HCT116 (cell line): ENCODE measurements at regions not wholly inside any gene's neighbourhood (a gene's known extent, or its start where the extent isn't known, plus 50 kb on each side); places are given as distances from the start of the nearest gene placed in this dataset.

Experiments
- ATAC-seq: fragments of 200-7000 bp; cut with Tn5 transposase; 2 replicates; pipeline ENCODE4 v1.9.1; 2020; ENCODE audit warnings: mild to moderate bottlenecking, moderate library complexity
- BruUV-seq: library from RNA; stranded (reverse); fragments of 400-500 nt; replicated peaks from 2 replicates; lab custom pipeline; 2021; lab: Mats Ljungman, UMichigan
- CTCF ChIA-PET: fragments of 300-600 bp; sonication (Branson Sonifier 250); formaldehyde crosslinking; loops from one replicate; lab custom pipeline; 2021; ENCODE audit warnings: antibody characterized with exemption; lab: Charles Lee
- POLR2A ChIA-PET: fragments of 300-600, 350-600 bp; sonication (Branson Sonifier 250); formaldehyde crosslinking; loops from one replicate; lab custom pipeline; 2021; ENCODE audit warnings: antibody characterized with exemption; lab: Charles Lee
- RAD21 ChIA-PET, 2 experiments: fragments of 300-600 bp; sonication (Branson Sonifier 250); formaldehyde crosslinking; loops; one replicate each; lab custom pipeline; 2023; ENCODE audit warnings: low total read pairs in 2 of 2; ENCODE audit not compliant: uncharacterized antibody in 2 of 2, unreplicated experiment in 2 of 2, low non-redundant PET in 1 of 2; lab: Charles Lee
- DNase-seq: peaks from one replicate; pipeline ENCODE4 v3.0.0-alpha.2; 2010; ENCODE audit warnings: low read depth, low spot score
- H2AFZ ChIP-seq: fragments of 200-600 bp; shearing (Covaris generic), sonication (generic); 2 replicates; pipeline ENCODE4 v1.6.1; 2017; ENCODE audit warnings: low read depth, mixed run types, mixed read lengths, antibody characterized with exemption, low read length; ENCODE audit not compliant: poor library complexity, severe bottlenecking
- H3K27ac ChIP-seq: 2 replicates; pipeline ENCODE4 v1.5.1; 2012; ENCODE audit warnings: low read depth, low read length
- H3K27me3 ChIP-seq: fragments of 200-600 bp; sonication (generic); 2 replicates; pipeline ENCODE4 v1.6.1; 2016; ENCODE audit warnings: mixed run types, low read length, mixed read lengths; ENCODE audit not compliant: insufficient read depth
- H3K36me3 ChIP-seq, 2 experiments: fragments of 200-500 bp in 1 of 2; fragments of 200-600 bp in 1 of 2; sonication (Bioruptor generic) in 1 of 2; sonication (generic) in 1 of 2; 2 replicates each; pipeline versions ENCODE4 v1.5.1 to v1.6.1; 2014 to 2016; ENCODE audit warnings: low read length in 2 of 2, inconsistent platforms in 1 of 2, mixed read lengths in 1 of 2, mixed run types in 1 of 2; ENCODE audit not compliant: insufficient read depth in 2 of 2, control insufficient read depth in 1 of 2
- H3K4me1 ChIP-seq, 2 experiments: fragments of 200-600 bp in 1 of 2; sonication (generic) in 1 of 2; 2 replicates each; pipeline versions ENCODE4 v1.5.1 to v1.6.1; 2012 to 2017; ENCODE audit warnings: low read length in 2 of 2, inconsistent platforms in 1 of 2, mild to moderate bottlenecking in 1 of 2, mixed read lengths in 1 of 2, mixed run types in 1 of 2, moderate library complexity in 1 of 2; ENCODE audit not compliant: insufficient read depth in 2 of 2, control insufficient read depth in 1 of 2
- H3K4me2 ChIP-seq: fragments of 200-600 bp; sonication (generic); 2 replicates; pipeline ENCODE4 v1.6.1; 2017; ENCODE audit warnings: mixed run types, low read length, mixed read lengths
- H3K4me3 ChIP-seq, 2 experiments: fragments of 200-600 bp in 1 of 2; sonication (generic) in 1 of 2; replicated peaks in 1 of 2; 2 replicates each; pipeline ENCODE4 v1.5.1; 2011 to 2016; ENCODE audit warnings: low read length in 2 of 2, control low read depth in 1 of 2, low read depth in 1 of 2, mild to moderate bottlenecking in 1 of 2, mixed read lengths in 1 of 2, mixed run types in 1 of 2
- H3K79me2 ChIP-seq: fragments of 200-600 bp; sonication (generic); 2 replicates; pipeline ENCODE4 v1.6.1; 2017; ENCODE audit warnings: mild to moderate bottlenecking, mixed run types, low read length, moderate library complexity, mixed read lengths; ENCODE audit not compliant: insufficient read depth
- H3K9ac ChIP-seq: fragments of 200-600 bp; sonication (generic); 2 replicates; pipeline ENCODE4 v1.6.1; 2016; ENCODE audit warnings: low read length, mixed read lengths
- H3K9me2 ChIP-seq: fragments of 200-600 bp; sonication (generic), shearing (Covaris generic); 2 replicates; pipeline ENCODE4 v1.6.1; 2017; ENCODE audit warnings: mixed run types, mild to moderate bottlenecking, moderate library complexity; ENCODE audit not compliant: insufficient read depth
- H3K9me3 ChIP-seq, 2 experiments: fragments of 200-500 bp in 1 of 2; fragments of 200-600 bp in 1 of 2; sonication (Bioruptor generic) in 1 of 2; sonication (generic) in 1 of 2; 2 replicates each; pipeline ENCODE4 v1.6.1; 2014 to 2017; ENCODE audit warnings: low read length in 2 of 2, mixed read lengths in 2 of 2, inconsistent platforms in 1 of 2, low read depth in 1 of 2, mild to moderate bottlenecking in 1 of 2, mixed run types in 1 of 2, moderate library complexity in 1 of 2; ENCODE audit not compliant: control insufficient read depth in 1 of 2, insufficient read depth in 1 of 2
- H4K20me1 ChIP-seq: fragments of 200-600 bp; sonication (generic), shearing (Covaris generic); 2 replicates; pipeline ENCODE4 v1.6.1; 2017; ENCODE audit warnings: mixed run types, mild to moderate bottlenecking, moderate library complexity; ENCODE audit not compliant: insufficient read depth
- ATF3 ChIP-seq: IDR thresholded peaks from 2 replicates; pipeline ENCODE4 v1.6.1; 2012
- CBX3 ChIP-seq: IDR thresholded peaks from 2 replicates; pipeline ENCODE4 v1.6.1; 2012; ENCODE audit warnings: low read depth
- CEBPB ChIP-seq: IDR thresholded peaks from 2 replicates; pipeline ENCODE4 v1.6.1; 2012; ENCODE audit warnings: low read depth
- EZH2 ChIP-seq: fragments of 200-600 bp; sonication (generic); IDR thresholded peaks from 2 replicates; pipeline ENCODE4 v1.6.1; 2017; ENCODE audit warnings: antibody characterized with exemption, mixed run types
- FOSL1 ChIP-seq: IDR thresholded peaks from 2 replicates; pipeline ENCODE4 v1.6.1; 2012; ENCODE audit warnings: low read depth
- JUND ChIP-seq: IDR thresholded peaks from 2 replicates; pipeline ENCODE4 v1.6.1; 2012
- POLR2A ChIP-seq: IDR thresholded peaks from 2 replicates; pipeline ENCODE4 v1.7.0; 2011; ENCODE audit warnings: borderline replicate concordance; ENCODE audit not compliant: insufficient read depth, insufficient read length; ENCODE audit errors: extremely low read depth
- RAD21 ChIP-seq: IDR thresholded peaks from 2 replicates; pipeline ENCODE4 v1.6.1; 2012; ENCODE audit warnings: low read depth, mild to moderate bottlenecking
- SIN3A ChIP-seq: IDR thresholded peaks from 2 replicates; pipeline ENCODE4 v1.6.1; 2012; ENCODE audit warnings: low read depth
- TCF7L2 ChIP-seq: IDR thresholded peaks from 2 replicates; pipeline ENCODE4 v1.7.0; 2011; ENCODE audit warnings: borderline replicate concordance, inconsistent platforms; ENCODE audit not compliant: insufficient read depth, insufficient read length; ENCODE audit errors: extremely low read depth
- ZFX ChIP-seq: fragments of 450-650 bp; IDR thresholded peaks from 2 replicates; pipeline ENCODE4 v1.6.1; 2017
- intact Hi-C: fragments of 100-400 bp; cut with micrococcal nuclease; formaldehyde crosslinking; loops from 2 replicates; pipeline ENCODE4 v1.10.0; 2022
- TF ChIP-seq, protein P1 (sequence below): IDR thresholded peaks from 2 replicates; pipeline ENCODE4 v1.6.1; 2011; ENCODE audit warnings: mild to moderate bottlenecking, low read length, moderate library complexity; ENCODE audit not compliant: insufficient replicate concordance; ENCODE audit errors: extremely low read depth
- TF ChIP-seq, protein P2 (sequence below): IDR thresholded peaks from 2 replicates; pipeline ENCODE4 v1.6.1; 2012
- TF ChIP-seq, protein P3 (sequence below), 3 experiments: fragments of 200-600 bp in 1 of 3; sonication (generic) in 1 of 3; IDR thresholded peaks in 2 of 3; conservative IDR thresholded peaks in 1 of 3; 2 replicates each; pipeline ENCODE4 v1.5.1; 2012 to 2017; ENCODE audit warnings: low read depth in 2 of 3, low read length in 2 of 3, antibody characterized with exemption in 1 of 3, borderline replicate concordance in 1 of 3, control low read depth in 1 of 3, mild to moderate bottlenecking in 1 of 3, mixed read lengths in 1 of 3, mixed run types in 1 of 3, moderate library complexity in 1 of 3; ENCODE audit not compliant: insufficient read depth in 1 of 3

- no peak overlapping the region for H3K9ac ChIP-seq
- CTCF ChIA-PET, result no interaction called here
- peaks cover 50% of the 10 kb centered on the region for H3K27me3 ChIP-seq
- POLR2A ChIA-PET, result no interaction called here
- H3K79me2 ChIP-seq, result no peaks in the 10 kb centered on the region
- RAD21 ChIA-PET, result no interaction called here
- H3K4me3 ChIP-seq, result no peak overlapping the region
- no peaks in the 10 kb centered on the region for H3K36me3 ChIP-seq
- no TSS peak for BruUV-seq
- intact Hi-C loops, result no loop called here
- H3K4me2 ChIP-seq, result no peak overlapping the region
- no peak overlapping the region for H3K27ac ChIP-seq
- H3K9me2 ChIP-seq, result no peaks in the 10 kb centered on the region
- H3K9me3 ChIP-seq, result no peaks in the 10 kb centered on the region
- TF ChIP-seq EZH2 (no peak), JUND (no peak), SIN3A (no peak), RAD21 (no peak), TCF7L2 (no peak), CBX3 (no peak), FOSL1 (no peak), ZFX (no peak), CEBPB (no peak), POLR2A (no peak), ATF3 (no peak)
- TF ChIP-seq, protein P1, sequence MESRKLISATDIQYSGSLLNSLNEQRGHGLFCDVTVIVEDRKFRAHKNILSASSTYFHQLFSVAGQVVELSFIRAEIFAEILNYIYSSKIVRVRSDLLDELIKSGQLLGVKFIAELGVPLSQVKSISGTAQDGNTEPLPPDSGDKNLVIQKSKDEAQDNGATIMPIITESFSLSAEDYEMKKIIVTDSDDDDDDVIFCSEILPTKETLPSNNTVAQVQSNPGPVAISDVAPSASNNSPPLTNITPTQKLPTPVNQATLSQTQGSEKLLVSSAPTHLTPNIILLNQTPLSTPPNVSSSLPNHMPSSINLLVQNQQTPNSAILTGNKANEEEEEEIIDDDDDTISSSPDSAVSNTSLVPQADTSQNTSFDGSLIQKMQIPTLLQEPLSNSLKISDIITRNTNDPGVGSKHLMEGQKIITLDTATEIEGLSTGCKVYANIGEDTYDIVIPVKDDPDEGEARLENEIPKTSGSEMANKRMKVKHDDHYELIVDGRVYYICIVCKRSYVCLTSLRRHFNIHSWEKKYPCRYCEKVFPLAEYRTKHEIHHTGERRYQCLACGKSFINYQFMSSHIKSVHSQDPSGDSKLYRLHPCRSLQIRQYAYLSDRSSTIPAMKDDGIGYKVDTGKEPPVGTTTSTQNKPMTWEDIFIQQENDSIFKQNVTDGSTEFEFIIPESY, result no peak
- TF ChIP-seq, protein P2, sequence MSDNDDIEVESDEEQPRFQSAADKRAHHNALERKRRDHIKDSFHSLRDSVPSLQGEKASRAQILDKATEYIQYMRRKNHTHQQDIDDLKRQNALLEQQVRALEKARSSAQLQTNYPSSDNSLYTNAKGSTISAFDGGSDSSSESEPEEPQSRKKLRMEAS, result no peak
- TF ChIP-seq, protein P3, sequence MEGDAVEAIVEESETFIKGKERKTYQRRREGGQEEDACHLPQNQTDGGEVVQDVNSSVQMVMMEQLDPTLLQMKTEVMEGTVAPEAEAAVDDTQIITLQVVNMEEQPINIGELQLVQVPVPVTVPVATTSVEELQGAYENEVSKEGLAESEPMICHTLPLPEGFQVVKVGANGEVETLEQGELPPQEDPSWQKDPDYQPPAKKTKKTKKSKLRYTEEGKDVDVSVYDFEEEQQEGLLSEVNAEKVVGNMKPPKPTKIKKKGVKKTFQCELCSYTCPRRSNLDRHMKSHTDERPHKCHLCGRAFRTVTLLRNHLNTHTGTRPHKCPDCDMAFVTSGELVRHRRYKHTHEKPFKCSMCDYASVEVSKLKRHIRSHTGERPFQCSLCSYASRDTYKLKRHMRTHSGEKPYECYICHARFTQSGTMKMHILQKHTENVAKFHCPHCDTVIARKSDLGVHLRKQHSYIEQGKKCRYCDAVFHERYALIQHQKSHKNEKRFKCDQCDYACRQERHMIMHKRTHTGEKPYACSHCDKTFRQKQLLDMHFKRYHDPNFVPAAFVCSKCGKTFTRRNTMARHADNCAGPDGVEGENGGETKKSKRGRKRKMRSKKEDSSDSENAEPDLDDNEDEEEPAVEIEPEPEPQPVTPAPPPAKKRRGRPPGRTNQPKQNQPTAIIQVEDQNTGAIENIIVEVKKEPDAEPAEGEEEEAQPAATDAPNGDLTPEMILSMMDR (IDR thresholded peaks at IDR 0.05 in 2 of 3, conservative IDR thresholded peaks at IDR 0.05 in 1 of 3; ENCODE audit: borderline replicate concordance in 1 of 3, insufficient read depth in 1 of 3, low read depth in 2 of 3, low read length in 2 of 3), result no peak
- DNase-seq, result no peak
- H3K4me1 ChIP-seq, result no peaks in the 10 kb centered on the region
- no peak for ATAC-seq
- no peaks in the 10 kb centered on the region for H4K20me1 ChIP-seq
- no peak overlapping the region for H2AFZ ChIP-seq
Measured at GRCh38 chr15:96702589-96702988, 372.1 kb downstream of the NR2F2 start.
